Neural progenitor cell (in vitro differentiated cells): ENCODE measurements at regions not wholly inside any gene's neighbourhood (a gene's known extent, or its start where the extent isn't known, plus 50 kb on each side); places are given as distances from the start of the nearest gene placed in this dataset.

Experiments used
- CTCF ChIP-seq: fragments of 200-600 bp; sonication (generic); IDR thresholded peaks from 2 replicates; pipeline ENCODE4 v1.5.1; 2017; ENCODE audit warnings: antibody characterized with exemption, mild to moderate bottlenecking
- EZH2 ChIP-seq: fragments of 200-600 bp; sonication (generic); IDR thresholded peaks from 2 replicates; pipeline ENCODE4 v1.6.1; 2017; ENCODE audit warnings: antibody characterized with exemption, mild to moderate bottlenecking, moderate library complexity
- EZH2phosphoT487 ChIP-seq: fragments of 200-600 bp; sonication (generic); IDR thresholded peaks from 2 replicates; pipeline ENCODE4 v1.6.1; 2017; ENCODE audit warnings: antibody characterized with exemption

GRCh38 chr5:93184041-93184440 lies 397.0 kb downstream of the NR2F1-AS1 start:
- TF ChIP-seq CTCF (no peak), EZH2 (no peak), EZH2phosphoT487 (no peak)
